ENCODE measurements at regions not wholly inside any gene's neighbourhood (a gene's known extent, or its start where the extent isn't known, plus 50 kb on each side); places are given as distances from the start of the nearest gene placed in this dataset.

DNA sequence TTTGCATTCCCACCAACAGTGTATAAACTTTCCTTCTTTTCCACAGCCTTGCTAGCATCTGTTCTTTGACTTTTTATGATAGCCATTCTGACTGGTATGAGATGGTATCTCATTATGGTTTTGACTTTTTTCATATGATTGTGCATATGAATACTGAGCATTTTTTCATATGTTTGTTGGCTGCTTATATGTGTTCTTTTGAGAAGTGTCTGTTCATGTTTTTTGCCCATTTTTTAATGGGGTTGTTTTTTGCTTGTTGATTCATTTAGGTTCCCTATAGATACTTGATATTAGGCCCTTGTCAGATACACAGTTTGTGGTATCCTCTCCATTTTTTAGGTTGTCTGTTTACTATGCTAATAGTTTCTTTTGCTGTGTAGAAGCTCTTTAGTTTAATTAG, 185.8 kb upstream of the SPAG17 start:
- TF ChIP-seq EZH2phosphoT487 (IDR thresholded peaks at IDR 0.05; ENCODE audit: insufficient read depth, low read depth), result no peak
- no peak for TF ChIP-seq EZH2 (IDR thresholded peaks at IDR 0.05; ENCODE audit: insufficient read depth, poor library complexity, severe bottlenecking)

All from GM23248 (cell line).